ENCODE measurements at regions not wholly inside any gene's neighbourhood (a gene's known extent, or its start where the extent isn't known, plus 50 kb on each side); places are given as distances from the start of the nearest gene placed in this dataset.

- Histone ChIP-seq H3K4me1 (peaks cover 19% of the 10 kb centered on the region), H3K27me3 (ENCODE audit: low read depth) (peaks cover 36% of the 10 kb centered on the region), H3K36me3 (no peaks in the 10 kb centered on the region), H3K9me3 (replicated peaks) (peaks cover 8% of the 10 kb centered on the region), H3K27ac (replicated peaks) (no peak overlapping the region), H3K4me3 (no peak overlapping the region)
- no peak for DNase-seq
- intact Hi-C loops (cut with micrococcal nuclease), result no loop called here
- TF ChIP-seq CTCF (IDR thresholded peaks at IDR 0.05; ENCODE audit: borderline replicate concordance), result no peak
Measured at GRCh38 chr3:194073926-194074325, 62.0 kb upstream of the HES1 start.

- Histone ChIP-seq H3K4me1 (peaks cover 17% of the 10 kb centered on the region), H3K36me3 (no peaks in the 10 kb centered on the region), H3K9me3 (replicated peaks) (no peaks in the 10 kb centered on the region), H3K27ac (replicated peaks) (no peak overlapping the region), H3K4me3 (no peak overlapping the region), H3K27me3 (ENCODE audit: low read depth) (peaks cover 48% of the 10 kb centered on the region)
- DNase-seq, result no peak
- no peak for TF ChIP-seq CTCF (IDR thresholded peaks at IDR 0.05; ENCODE audit: borderline replicate concordance)
- intact Hi-C loops (cut with micrococcal nuclease), result no loop called here
Measured at GRCh38 chr3:194075088-194075615, 60.8 kb upstream of the HES1 start.

- no peaks in the 10 kb centered on the region for H3K9me3 ChIP-seq (replicated peaks)
- H3K27ac ChIP-seq (replicated peaks), result no peak overlapping the region
- no peak for TF ChIP-seq CTCF (IDR thresholded peaks at IDR 0.05; ENCODE audit: borderline replicate concordance)
- DNase-seq, result no peak
- intact Hi-C loops (cut with micrococcal nuclease), result no loop called here
- H3K36me3 ChIP-seq, result no peaks in the 10 kb centered on the region
- H3K27me3 ChIP-seq (ENCODE audit: low read depth), result peaks cover 55% of the 10 kb centered on the region
- H3K4me1 ChIP-seq, result peaks cover 10% of the 10 kb centered on the region
- no peak overlapping the region for H3K4me3 ChIP-seq
Measured at GRCh38 chr3:194075802-194076460, 60.0 kb upstream of the HES1 start.

- H3K4me1 ChIP-seq, result peaks cover 6% of the 10 kb centered on the region
- H3K27ac ChIP-seq (replicated peaks), result no peak overlapping the region
- no peak overlapping the region for H3K4me3 ChIP-seq
- intact Hi-C loops (cut with micrococcal nuclease), result no loop called here
- H3K9me3 ChIP-seq (replicated peaks), result no peaks in the 10 kb centered on the region
- peaks cover 60% of the 10 kb centered on the region for H3K27me3 ChIP-seq (ENCODE audit: low read depth)
- H3K36me3 ChIP-seq, result no peaks in the 10 kb centered on the region
- no peak for TF ChIP-seq CTCF (IDR thresholded peaks at IDR 0.05; ENCODE audit: borderline replicate concordance)
- no peak for DNase-seq
Measured at GRCh38 chr3:194076475-194076874, 59.5 kb upstream of the HES1 start.

- intact Hi-C loops (cut with micrococcal nuclease), result no loop called here
- no peak overlapping the region for H3K4me3 ChIP-seq
- peaks cover 9% of the 10 kb centered on the region for H3K4me1 ChIP-seq
- no peak overlapping the region for H3K27ac ChIP-seq (replicated peaks)
- H3K36me3 ChIP-seq, result no peaks in the 10 kb centered on the region
- no peak for TF ChIP-seq CTCF (IDR thresholded peaks at IDR 0.05; ENCODE audit: borderline replicate concordance)
- peaks cover 57% of the 10 kb centered on the region for H3K27me3 ChIP-seq (ENCODE audit: low read depth)
- no peak for DNase-seq
- H3K9me3 ChIP-seq (replicated peaks), result no peaks in the 10 kb centered on the region
Measured at GRCh38 chr3:194077602-194078001, 58.3 kb upstream of the HES1 start.

Measured in left ventricle myocardium inferior (tissue), 1 donor.